ENCODE measurements at regions not wholly inside any gene's neighbourhood (a gene's known extent, or its start where the extent isn't known, plus 50 kb on each side); places are given as distances from the start of the nearest gene placed in this dataset.

DNA sequence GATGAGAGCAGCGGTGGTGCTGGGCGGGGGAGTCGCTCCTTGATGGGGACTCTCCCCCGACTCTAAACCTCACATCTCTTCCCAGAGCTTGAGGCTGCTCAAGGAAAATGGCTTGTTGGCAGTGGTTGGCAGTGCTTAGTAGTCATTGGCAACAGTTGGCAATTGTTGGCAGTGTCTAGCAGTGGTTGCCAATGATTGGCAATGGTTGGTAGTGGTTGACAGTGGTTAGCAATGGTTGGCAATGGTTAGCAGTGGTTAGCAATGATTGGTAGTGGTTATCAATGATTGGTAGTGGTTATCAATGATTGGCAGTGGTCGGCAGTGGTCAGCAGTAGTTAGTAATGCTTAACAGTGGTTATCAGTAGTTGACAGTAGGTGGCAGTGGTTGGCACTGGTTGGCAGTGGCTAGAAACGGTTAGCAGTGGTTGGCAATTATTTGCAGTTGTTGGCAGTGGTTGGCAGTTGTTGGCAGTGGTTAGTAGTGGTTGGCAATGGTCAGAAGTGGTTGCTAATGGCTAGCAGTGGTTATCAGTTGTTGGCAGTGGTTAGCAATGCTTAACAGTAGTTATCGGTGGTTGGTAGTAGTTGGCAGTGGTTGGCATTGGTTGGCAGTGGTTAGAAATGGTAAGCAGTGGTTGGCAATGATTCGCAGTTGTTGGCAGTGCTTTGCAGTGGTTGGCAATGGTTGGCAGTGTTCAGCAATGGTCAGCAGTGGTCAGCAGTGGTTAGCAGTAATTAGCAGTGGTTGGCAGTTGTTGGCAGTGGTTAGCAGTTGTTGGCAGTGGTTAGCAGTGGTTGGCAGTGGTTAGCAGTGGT lies 85.4 kb upstream of the OTOS start:
- Histone ChIP-seq H3K4me2 (ENCODE audit: low read length) (no peak overlapping the region), H3K27ac (ENCODE audit: low read depth, low read length) (no peak overlapping the region), H2AK5ac (ENCODE audit: low read length) (no peak overlapping the region), H3K4ac (ENCODE audit: low read depth, low read length) (no peak overlapping the region), H4K8ac (ENCODE audit: low read depth, low read length) (no peak overlapping the region), H3K27me3 (ENCODE audit: insufficient read depth, low read length) (no peaks in the 10 kb centered on the region), H2BK12ac (ENCODE audit: low read length) (no peak overlapping the region), H3K9ac (ENCODE audit: low read length) (no peak overlapping the region), H3K36me3 (ENCODE audit: control insufficient read depth in 1 of 2, insufficient read depth in 2 of 2, low read length in 2 of 2) (no peaks in the 10 kb centered on the region), H3K4me3 (ENCODE audit: low read depth, low read length) (no peak overlapping the region), H2AFZ (ENCODE audit: insufficient read depth, low read length, poor library complexity) (no peak overlapping the region), H3K9me3 (ENCODE audit: insufficient read depth, low read depth, low read length) (peaks cover 18% of the 10 kb centered on the region), H2BK120ac (ENCODE audit: insufficient read depth, low read length, poor library complexity) (no peak overlapping the region), H3K23ac (ENCODE audit: low read length) (peak overlapping the region; percentile 50), H2BK5ac (ENCODE audit: low read depth, low read length, poor library complexity) (no peak overlapping the region), H3K79me2 (ENCODE audit: control insufficient read depth, insufficient read depth, low read length, poor library complexity) (no peaks in the 10 kb centered on the region), H4K12ac (ENCODE audit: low read depth, low read length) (no peak overlapping the region), H3K14ac (ENCODE audit: low read length) (no peak overlapping the region), H4K91ac (ENCODE audit: low read depth, low read length) (no peak overlapping the region), H3K4me1 (ENCODE audit: control insufficient read depth in 1 of 2, insufficient read depth in 2 of 2, low read length in 2 of 2) (peaks cover 0 to 3% of the 10 kb centered on the region in 2 experiments), H3K18ac (ENCODE audit: low read length) (no peak overlapping the region), H3K79me1 (ENCODE audit: low read length) (no peaks in the 10 kb centered on the region)
- DNase-seq: no peak
- WGBS (ENCODE audit: extremely low coverage, insufficient coverage, insufficient read length): no CpG with 5 or more reads among the region's 8 CpGs

DNA sequence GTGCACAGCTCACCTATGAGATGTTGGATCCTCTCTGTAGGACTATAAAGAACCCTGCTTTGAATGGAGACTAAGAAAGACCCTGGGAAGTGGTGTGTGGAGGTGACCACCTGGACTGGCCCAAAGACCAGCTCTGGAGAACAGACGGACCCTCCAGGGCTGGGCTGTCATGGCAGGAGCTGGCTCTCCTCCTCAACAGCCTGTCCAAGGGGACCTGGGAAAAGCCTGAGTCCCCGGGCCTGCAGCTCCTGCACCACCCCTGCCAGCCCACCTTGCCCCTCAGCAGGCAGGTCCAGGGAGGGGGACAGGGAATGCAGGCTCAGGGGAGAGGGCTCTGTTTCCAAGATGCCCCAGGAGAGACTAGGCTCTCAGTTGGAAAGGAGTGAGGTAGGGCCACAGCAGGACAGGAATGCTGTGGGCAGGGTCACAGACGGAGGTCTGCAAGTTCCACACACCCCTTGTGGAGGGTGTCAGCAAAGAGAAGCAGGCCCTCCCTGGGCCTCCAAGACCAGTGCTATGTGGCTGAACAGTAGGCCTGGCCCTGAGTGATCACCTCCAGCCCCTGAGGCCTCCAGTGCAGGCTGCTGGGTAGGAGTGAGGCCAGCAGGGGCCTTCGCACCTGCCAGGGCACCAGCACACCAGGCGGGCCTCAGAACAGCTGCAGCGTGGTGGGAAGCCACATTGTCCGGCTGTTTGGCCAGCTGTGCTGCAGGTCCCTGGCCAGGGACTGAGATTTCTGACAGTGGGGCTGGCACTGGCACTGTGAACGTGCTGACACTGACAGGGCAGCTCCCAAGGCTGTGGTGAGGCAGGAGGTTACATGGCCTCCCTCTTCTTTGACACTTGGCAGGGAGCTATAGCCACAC lies 86.4 kb upstream of the OTOS start:
- no CpG with 5 or more reads among the region's 8 CpGs for WGBS (ENCODE audit: extremely low coverage, insufficient coverage, insufficient read length)

DNA sequence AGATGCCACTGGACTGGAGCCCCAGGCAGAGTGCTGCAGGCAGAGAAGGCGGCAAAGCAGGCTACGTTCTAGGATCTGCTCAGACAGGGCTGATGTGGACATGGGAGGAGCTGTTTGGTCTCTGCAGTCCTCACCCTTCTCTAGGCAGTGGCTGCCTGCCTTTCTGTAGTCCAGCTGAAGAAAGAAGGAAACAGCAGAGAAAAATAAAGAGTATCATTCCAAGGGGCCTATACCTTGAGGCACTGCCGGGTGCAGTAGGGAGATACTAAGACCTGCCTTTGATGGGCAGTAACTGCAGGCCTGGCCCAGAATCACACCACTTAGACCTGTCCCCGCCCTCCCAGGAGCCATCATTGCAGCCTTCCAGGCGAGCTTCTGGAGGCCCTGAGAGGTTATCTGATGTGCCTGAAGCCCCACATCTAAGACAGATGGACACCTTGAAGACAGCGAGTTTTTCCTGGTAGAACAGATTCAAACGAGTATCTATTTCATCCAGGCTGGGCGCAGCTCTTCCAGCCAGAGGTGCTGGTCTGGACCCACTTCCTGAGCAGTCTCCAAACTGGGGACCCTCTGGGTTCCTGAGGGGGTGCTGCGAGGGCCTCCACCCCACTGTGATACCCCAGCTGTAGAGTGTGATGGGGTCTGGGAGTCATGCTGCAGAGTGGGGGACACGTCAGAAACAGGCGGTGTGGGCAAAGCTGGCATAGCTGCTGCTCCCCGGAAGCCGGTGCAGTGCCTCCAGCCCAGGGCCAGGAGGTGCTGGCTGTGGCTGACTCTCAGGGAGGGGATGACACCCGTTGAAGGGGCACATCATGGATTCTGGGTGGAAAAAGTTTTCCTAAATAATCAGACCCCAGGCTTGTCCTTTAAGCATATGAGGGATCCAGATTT lies 87.3 kb upstream of the OTOS start:
- Histone ChIP-seq H3K23ac (ENCODE audit: low read length) (no peak overlapping the region), H3K27me3 (ENCODE audit: insufficient read depth, low read length) (no peaks in the 10 kb centered on the region), H3K14ac (ENCODE audit: low read length) (no peak overlapping the region), H2BK120ac (ENCODE audit: insufficient read depth, low read length, poor library complexity) (no peak overlapping the region), H3K9ac (ENCODE audit: low read length) (no peak overlapping the region), H3K27ac (ENCODE audit: low read depth, low read length) (no peak overlapping the region), H2BK12ac (ENCODE audit: low read length) (no peak overlapping the region), H4K8ac (ENCODE audit: low read depth, low read length) (no peak overlapping the region), H2BK5ac (ENCODE audit: low read depth, low read length, poor library complexity) (no peak overlapping the region), H4K12ac (ENCODE audit: low read depth, low read length) (no peak overlapping the region), H3K79me1 (ENCODE audit: low read length) (no peaks in the 10 kb centered on the region), H3K36me3 (ENCODE audit: control insufficient read depth in 1 of 2, insufficient read depth in 2 of 2, low read length in 2 of 2) (no peaks in the 10 kb centered on the region), H3K4me3 (ENCODE audit: low read depth, low read length) (no peak overlapping the region), H2AFZ (ENCODE audit: insufficient read depth, low read length, poor library complexity) (no peak overlapping the region), H3K4me2 (ENCODE audit: low read length) (no peak overlapping the region), H3K79me2 (ENCODE audit: control insufficient read depth, insufficient read depth, low read length, poor library complexity) (no peaks in the 10 kb centered on the region), H3K9me3 (ENCODE audit: insufficient read depth, low read depth, low read length) (peaks cover 18% of the 10 kb centered on the region), H3K4me1 (ENCODE audit: control insufficient read depth in 1 of 2, insufficient read depth in 2 of 2, low read length in 2 of 2) (peaks cover 0 to 3% of the 10 kb centered on the region in 2 experiments), H3K4ac (ENCODE audit: low read depth, low read length) (no peak overlapping the region), H2AK5ac (ENCODE audit: low read length) (no peak overlapping the region), H4K91ac (ENCODE audit: low read depth, low read length) (no peak overlapping the region), H3K18ac (ENCODE audit: low read length) (no peak overlapping the region)
- DNase-seq: no peak
- WGBS (ENCODE audit: extremely low coverage, insufficient coverage, insufficient read length): no CpG with 5 or more reads among the region's 14 CpGs

More for the DNA sequence above, 86.4 kb upstream of the OTOS start:
- Histone ChIP-seq H3K4me3 (ENCODE audit: low read depth, low read length) (no peak overlapping the region), H3K4me2 (ENCODE audit: low read length) (no peak overlapping the region), H3K79me1 (ENCODE audit: low read length) (no peaks in the 10 kb centered on the region), H3K4ac (ENCODE audit: low read depth, low read length) (no peak overlapping the region), H4K8ac (ENCODE audit: low read depth, low read length) (no peak overlapping the region), H3K27ac (ENCODE audit: low read depth, low read length) (no peak overlapping the region), H2BK12ac (ENCODE audit: low read length) (no peak overlapping the region), H3K9ac (ENCODE audit: low read length) (no peak overlapping the region), H3K18ac (ENCODE audit: low read length) (no peak overlapping the region), H4K12ac (ENCODE audit: low read depth, low read length) (no peak overlapping the region), H2AK5ac (ENCODE audit: low read length) (no peak overlapping the region), H3K27me3 (ENCODE audit: insufficient read depth, low read length) (no peaks in the 10 kb centered on the region), H2AFZ (ENCODE audit: insufficient read depth, low read length, poor library complexity) (no peak overlapping the region), H2BK120ac (ENCODE audit: insufficient read depth, low read length, poor library complexity) (no peak overlapping the region), H3K9me3 (ENCODE audit: insufficient read depth, low read depth, low read length) (peaks cover 18% of the 10 kb centered on the region), H4K91ac (ENCODE audit: low read depth, low read length) (no peak overlapping the region), H3K23ac (ENCODE audit: low read length) (no peak overlapping the region), H2BK5ac (ENCODE audit: low read depth, low read length, poor library complexity) (no peak overlapping the region), H3K14ac (ENCODE audit: low read length) (no peak overlapping the region), H3K79me2 (ENCODE audit: control insufficient read depth, insufficient read depth, low read length, poor library complexity) (no peaks in the 10 kb centered on the region), H3K36me3 (ENCODE audit: control insufficient read depth in 1 of 2, insufficient read depth in 2 of 2, low read length in 2 of 2) (no peaks in the 10 kb centered on the region), H3K4me1 (ENCODE audit: control insufficient read depth in 1 of 2, insufficient read depth in 2 of 2, low read length in 2 of 2) (peaks cover 0 to 3% of the 10 kb centered on the region in 2 experiments)
- DNase-seq: no peak

DNA sequence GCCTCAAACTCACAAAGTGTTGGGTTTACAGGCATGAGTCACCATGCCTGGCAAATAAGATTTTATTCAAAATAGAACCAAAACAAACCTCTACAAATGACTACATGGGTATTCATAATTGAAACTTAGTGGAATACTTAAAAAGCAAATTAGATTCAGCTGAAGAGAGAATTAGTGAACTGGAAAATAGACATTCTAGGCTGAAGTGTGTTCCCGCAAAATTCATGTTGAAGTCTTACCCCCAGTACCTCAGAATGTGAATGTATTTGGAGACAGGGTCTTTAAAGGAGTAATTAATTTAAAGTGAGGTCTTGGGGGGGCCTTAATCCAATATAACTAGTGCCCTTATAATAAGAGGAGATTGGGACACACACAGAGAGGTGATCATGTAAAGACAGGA lies 88.5 kb upstream of the OTOS start:
- H3K79me2 ChIP-seq (ENCODE audit: control insufficient read depth, insufficient read depth, low read length, poor library complexity): no peaks in the 10 kb centered on the region
- H3K4me2 ChIP-seq (ENCODE audit: low read length): no peak overlapping the region

More for the DNA sequence above, 88.5 kb upstream of the OTOS start:
- Histone ChIP-seq H2BK12ac (ENCODE audit: low read length) (no peak overlapping the region), H4K91ac (ENCODE audit: low read depth, low read length) (no peak overlapping the region), H3K9ac (ENCODE audit: low read length) (no peak overlapping the region), H4K8ac (ENCODE audit: low read depth, low read length) (no peak overlapping the region), H3K4ac (ENCODE audit: low read depth, low read length) (no peak overlapping the region), H3K14ac (ENCODE audit: low read length) (no peak overlapping the region), H3K27ac (ENCODE audit: low read depth, low read length) (no peak overlapping the region), H3K18ac (ENCODE audit: low read length) (no peak overlapping the region), H3K27me3 (ENCODE audit: insufficient read depth, low read length) (no peaks in the 10 kb centered on the region), H2BK5ac (ENCODE audit: low read depth, low read length, poor library complexity) (no peak overlapping the region), H2AK5ac (ENCODE audit: low read length) (no peak overlapping the region), H4K12ac (ENCODE audit: low read depth, low read length) (no peak overlapping the region), H3K4me3 (ENCODE audit: low read depth, low read length) (no peak overlapping the region), H3K4me1 (ENCODE audit: control insufficient read depth in 1 of 2, insufficient read depth in 2 of 2, low read length in 2 of 2) (peaks cover 2 to 3% of the 10 kb centered on the region in 2 experiments), H3K36me3 (ENCODE audit: control insufficient read depth in 1 of 2, insufficient read depth in 2 of 2, low read length in 2 of 2) (no peaks in the 10 kb centered on the region), H2BK120ac (ENCODE audit: insufficient read depth, low read length, poor library complexity) (no peak overlapping the region), H3K9me3 (ENCODE audit: insufficient read depth, low read depth, low read length) (peaks cover 18% of the 10 kb centered on the region), H3K23ac (ENCODE audit: low read length) (no peak overlapping the region), H2AFZ (ENCODE audit: insufficient read depth, low read length, poor library complexity) (no peak overlapping the region), H3K79me1 (ENCODE audit: low read length) (peaks cover 1% of the 10 kb centered on the region)
- no peak for DNase-seq
- no CpG with 5 or more reads among the region's 1 CpG for WGBS (ENCODE audit: extremely low coverage, insufficient coverage, insufficient read length)
